IgD-negative memory B cell (primary cell): ENCODE measurements at regions not wholly inside any gene's neighbourhood (a gene's known extent, or its start where the extent isn't known, plus 50 kb on each side); places are given as distances from the start of the nearest gene placed in this dataset.

Experiments
- H3K27ac Mint-ChIP-seq, 3 donors: one replicate each; pipeline ENCODE4 v1.8.0; 2020 to 2022; ENCODE audit warnings: mild to moderate bottlenecking in 3 of 3, mixed read lengths in 3 of 3, moderate library complexity in 1 of 3
- H3K27me3 Mint-ChIP-seq: one replicate; pipeline ENCODE4 v1.8.0; 2021; ENCODE audit warnings: mixed read lengths
- H3K36me3 Mint-ChIP-seq: one replicate; pipeline ENCODE4 v1.8.0; 2020; ENCODE audit warnings: mild to moderate bottlenecking, mixed read lengths
- H3K4me1 Mint-ChIP-seq, 3 donors: one replicate each; pipeline ENCODE4 v1.8.0; 2020 to 2022; ENCODE audit warnings: mixed read lengths in 3 of 3, mild to moderate bottlenecking in 1 of 3
- H3K4me3 Mint-ChIP-seq, 4 donors: one replicate each; pipeline ENCODE4 v1.8.0; 2020 to 2022; ENCODE audit warnings: mild to moderate bottlenecking in 4 of 4, mixed read lengths in 4 of 4, moderate library complexity in 3 of 4
- H3K9me3 Mint-ChIP-seq, 3 donors: one replicate each; pipeline ENCODE4 v1.8.0; 2020 to 2021; ENCODE audit warnings: mixed read lengths in 3 of 3, mild to moderate bottlenecking in 1 of 3

- H3K27ac Mint-ChIP-seq: no peak overlapping the region
- no peaks in the 10 kb centered on the region for H3K27me3 Mint-ChIP-seq
- no peak overlapping the region for H3K4me3 Mint-ChIP-seq
These were observed 506.5 kb upstream of the MKI67 start for GRCh38 chr10:128632694-128633093.

DNA sequence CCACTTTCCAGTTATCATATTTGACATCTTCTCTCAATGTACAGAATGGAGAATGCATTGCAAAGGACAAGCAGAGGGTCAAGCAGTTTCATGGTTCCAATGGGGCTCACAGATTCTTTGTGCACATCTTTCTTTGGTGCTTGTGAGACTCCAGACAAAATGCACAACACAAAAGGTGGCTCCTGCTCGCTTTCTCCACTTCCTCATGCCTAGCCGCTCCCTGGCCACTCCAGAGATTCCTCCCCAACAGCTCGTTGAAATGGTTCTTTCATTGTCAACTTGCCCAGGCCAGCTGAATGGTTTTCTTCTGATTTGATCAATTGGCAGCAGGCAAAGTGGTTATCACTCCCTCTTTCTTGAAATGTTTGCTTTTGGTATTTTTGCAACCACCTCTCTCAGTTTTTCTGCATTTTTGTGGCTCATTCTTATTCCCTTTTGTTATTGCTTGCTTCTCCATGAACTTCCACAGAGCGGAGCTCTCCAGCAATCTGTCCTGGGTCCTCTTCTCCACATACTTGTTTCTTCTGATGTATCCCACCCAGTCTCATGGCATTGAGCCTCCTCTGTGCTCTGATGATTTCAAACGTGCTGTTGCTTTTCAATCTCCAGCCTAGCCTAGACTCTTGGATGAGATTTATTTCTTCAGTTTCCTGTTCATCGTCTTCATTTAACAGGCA lies 507.8 kb upstream of the MKI67 start:
- no peaks in the 10 kb centered on the region for H3K27me3 Mint-ChIP-seq
- no peak overlapping the region for H3K27ac Mint-ChIP-seq
- H3K4me1 Mint-ChIP-seq: no peaks in the 10 kb centered on the region
- H3K9me3 Mint-ChIP-seq: peaks cover 0 to 3% (median 0%) of the 10 kb centered on the region in 3 donors
- H3K4me3 Mint-ChIP-seq: no peak overlapping the region
- no peaks in the 10 kb centered on the region for H3K36me3 Mint-ChIP-seq

More at GRCh38 chr10:128632694-128633093, 506.5 kb upstream of the MKI67 start:
- Mint-ChIP-seq H3K9me3 (peaks cover 0 to 3% (median 0%) of the 10 kb centered on the region in 3 donors), H3K36me3 (no peaks in the 10 kb centered on the region), H3K4me1 (no peaks in the 10 kb centered on the region)

- peaks cover 0 to 5% (median 0%) of the 10 kb centered on the region in 3 donors for H3K9me3 Mint-ChIP-seq
- no peaks in the 10 kb centered on the region for H3K27me3 Mint-ChIP-seq
- no peak overlapping the region for H3K27ac Mint-ChIP-seq
- H3K36me3 Mint-ChIP-seq: no peaks in the 10 kb centered on the region
- no peaks in the 10 kb centered on the region for H3K4me1 Mint-ChIP-seq
- H3K4me3 Mint-ChIP-seq: no peak overlapping the region
These were observed 515.8 kb upstream of the MKI67 start for GRCh38 chr10:128642023-128642422.

GRCh38 chr10:128642502-128642901 lies 516.3 kb upstream of the MKI67 start:
- H3K27me3 Mint-ChIP-seq: no peaks in the 10 kb centered on the region
- H3K4me3 Mint-ChIP-seq: no peak overlapping the region
- no peaks in the 10 kb centered on the region for H3K36me3 Mint-ChIP-seq
- no peak overlapping the region for H3K27ac Mint-ChIP-seq
- H3K4me1 Mint-ChIP-seq: no peaks in the 10 kb centered on the region
- peaks cover 0 to 7% (median 2%) of the 10 kb centered on the region in 3 donors for H3K9me3 Mint-ChIP-seq

DNA sequence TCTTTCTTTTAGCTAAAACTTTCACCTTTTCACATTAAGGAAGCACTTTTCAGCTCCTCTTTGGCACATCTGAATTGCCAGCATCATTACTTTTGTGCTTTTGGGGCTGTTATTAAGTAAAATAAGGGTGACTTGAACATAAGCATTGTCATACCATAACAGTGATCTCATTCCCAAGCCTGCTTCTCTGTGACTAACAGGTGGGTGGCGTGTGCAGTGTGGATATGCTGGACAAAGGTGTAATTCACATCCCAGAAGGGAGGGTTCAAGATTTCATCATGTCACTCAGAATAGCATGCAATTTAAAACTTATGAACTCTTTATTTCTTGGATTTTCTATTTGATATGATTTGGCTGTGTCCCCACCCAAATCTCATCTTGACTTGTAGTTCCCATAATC lies 517.4 kb upstream of the MKI67 start:
- Mint-ChIP-seq H3K4me3 (no peak overlapping the region), H3K36me3 (no peaks in the 10 kb centered on the region), H3K4me1 (no peaks in the 10 kb centered on the region), H3K27ac (no peak overlapping the region), H3K27me3 (no peaks in the 10 kb centered on the region), H3K9me3 (peaks cover 0 to 7% (median 2%) of the 10 kb centered on the region in 3 donors)

DNA sequence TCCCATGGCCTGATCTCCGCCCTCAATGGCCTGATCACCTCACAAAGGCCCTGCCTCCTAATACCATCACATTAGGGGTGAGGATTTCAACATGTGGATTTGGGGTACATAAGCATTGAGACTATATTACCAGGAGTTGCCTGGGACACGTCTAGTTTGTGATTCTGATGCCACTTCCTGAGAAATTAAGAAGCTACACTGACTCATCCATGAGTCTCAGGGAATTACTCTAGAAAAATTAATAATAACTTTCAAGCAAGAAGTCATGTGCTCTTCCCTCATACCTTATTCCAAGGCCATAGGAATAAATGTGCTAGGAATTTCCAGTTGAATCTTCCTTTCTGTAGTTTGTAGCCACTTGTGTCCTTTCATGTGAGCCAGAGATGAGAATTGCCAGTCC lies 519.3 kb upstream of the MKI67 start:
- Mint-ChIP-seq H3K9me3 (peaks cover 0 to 7% (median 2%) of the 10 kb centered on the region in 3 donors), H3K36me3 (no peaks in the 10 kb centered on the region), H3K27ac (no peak overlapping the region), H3K4me3 (no peak overlapping the region), H3K27me3 (no peaks in the 10 kb centered on the region), H3K4me1 (no peaks in the 10 kb centered on the region)

GRCh38 chr10:128646956-128647355 lies 520.7 kb upstream of the MKI67 start:
- Mint-ChIP-seq H3K4me1 (no peaks in the 10 kb centered on the region), H3K27ac (no peak overlapping the region), H3K9me3 (peaks cover 0 to 7% (median 2%) of the 10 kb centered on the region in 3 donors), H3K4me3 (no peak overlapping the region), H3K27me3 (no peaks in the 10 kb centered on the region), H3K36me3 (no peaks in the 10 kb centered on the region)

GRCh38 chr10:128657548-128657947 lies 531.3 kb upstream of the MKI67 start:
- Mint-ChIP-seq H3K36me3 (peaks cover 2% of the 10 kb centered on the region), H3K27me3 (no peaks in the 10 kb centered on the region), H3K4me1 (no peaks in the 10 kb centered on the region), H3K9me3 (peaks cover 0 to 6% (median under 1%) of the 10 kb centered on the region in 3 donors), H3K4me3 (no peak overlapping the region), H3K27ac (no peak overlapping the region)

- Mint-ChIP-seq H3K4me1 (no peaks in the 10 kb centered on the region), H3K36me3 (peaks cover 2% of the 10 kb centered on the region), H3K9me3 (peaks cover 0 to 3% (median 1%) of the 10 kb centered on the region in 3 donors), H3K4me3 (no peak overlapping the region), H3K27ac (no peak overlapping the region), H3K27me3 (no peaks in the 10 kb centered on the region)
These were observed 534.5 kb upstream of the MKI67 start for GRCh38 chr10:128660726-128661125.

GRCh38 chr10:128661404-128662197 lies 535.4 kb upstream of the MKI67 start:
- H3K27ac Mint-ChIP-seq: no peak overlapping the region
- no peaks in the 10 kb centered on the region for H3K4me1 Mint-ChIP-seq
- no peaks in the 10 kb centered on the region for H3K27me3 Mint-ChIP-seq
- H3K36me3 Mint-ChIP-seq: no peaks in the 10 kb centered on the region
- H3K9me3 Mint-ChIP-seq: peaks cover 0 to 3% (median 1%) of the 10 kb centered on the region in 3 donors
- no peak overlapping the region for H3K4me3 Mint-ChIP-seq

DNA sequence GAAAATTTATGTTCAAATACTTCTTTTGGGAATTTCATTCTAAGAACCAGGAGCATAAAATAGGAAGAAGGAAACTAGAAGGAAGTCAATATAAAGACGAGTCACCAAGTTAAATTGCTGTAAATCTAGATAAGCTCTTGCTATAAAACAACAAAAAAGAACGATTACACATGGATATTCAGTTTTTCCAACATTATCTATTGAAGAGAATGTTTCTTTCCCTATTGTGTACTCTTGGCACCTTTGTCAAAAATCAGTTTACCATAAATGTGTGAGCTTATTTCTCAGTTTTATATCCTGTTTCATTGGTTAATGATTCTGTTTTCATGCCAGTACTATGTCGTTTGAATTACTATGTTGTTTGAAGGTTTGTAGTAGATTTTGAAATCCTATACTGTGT lies 536.3 kb upstream of the MKI67 start:
- H3K9me3 Mint-ChIP-seq: peaks cover 0 to 3% (median 3%) of the 10 kb centered on the region in 3 donors
- no peaks in the 10 kb centered on the region for H3K36me3 Mint-ChIP-seq
- H3K27me3 Mint-ChIP-seq: no peaks in the 10 kb centered on the region
- H3K4me1 Mint-ChIP-seq: no peaks in the 10 kb centered on the region
- H3K4me3 Mint-ChIP-seq: no peak overlapping the region
- no peak overlapping the region for H3K27ac Mint-ChIP-seq

DNA sequence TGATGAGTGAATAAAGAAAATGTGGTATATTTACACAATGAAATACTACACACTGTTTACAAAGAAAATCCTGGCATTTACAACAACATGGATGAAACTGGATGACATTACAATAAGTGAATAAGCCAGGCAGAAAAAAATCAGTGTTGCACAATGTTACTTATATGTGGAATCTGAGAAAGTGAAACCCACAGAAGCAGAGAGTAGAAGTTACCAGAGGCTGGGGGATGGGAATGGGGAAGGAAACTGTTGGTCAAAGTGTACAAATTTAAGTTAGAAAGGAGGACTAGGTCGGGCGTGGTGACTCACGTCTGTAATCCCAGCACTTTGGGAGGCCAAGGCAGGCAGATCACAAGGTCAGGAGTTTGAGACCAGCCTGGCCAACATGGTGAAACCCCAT lies 538.5 kb upstream of the MKI67 start:
- H3K9me3 Mint-ChIP-seq: peaks cover 0 to 5% (median 3%) of the 10 kb centered on the region in 3 donors
- H3K36me3 Mint-ChIP-seq: no peaks in the 10 kb centered on the region
- no peaks in the 10 kb centered on the region for H3K27me3 Mint-ChIP-seq
- H3K27ac Mint-ChIP-seq: no peak overlapping the region
- H3K4me3 Mint-ChIP-seq: no peak overlapping the region
- no peaks in the 10 kb centered on the region for H3K4me1 Mint-ChIP-seq

DNA sequence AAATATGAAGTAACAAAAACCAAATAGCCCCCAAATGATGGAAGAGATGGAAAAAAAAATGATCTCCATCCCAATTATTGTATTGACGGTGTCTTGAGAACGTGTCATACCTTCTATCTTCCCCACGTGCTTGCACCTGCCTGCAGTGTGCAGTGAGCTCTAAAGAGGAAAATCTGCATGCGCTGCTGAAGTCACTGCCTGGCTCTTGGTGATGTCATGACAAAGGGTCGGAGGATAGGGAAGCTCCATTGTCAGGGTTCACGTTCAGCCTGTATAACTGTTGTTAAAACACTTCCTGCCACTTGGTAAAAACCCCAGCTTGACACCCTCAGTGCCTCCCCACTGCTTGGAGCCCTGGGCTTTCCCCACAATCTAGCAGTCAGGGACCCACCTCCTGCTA lies 549.2 kb upstream of the MKI67 start:
- no peaks in the 10 kb centered on the region for H3K27me3 Mint-ChIP-seq
- H3K4me1 Mint-ChIP-seq: no peaks in the 10 kb centered on the region
- peaks cover 2% of the 10 kb centered on the region for H3K36me3 Mint-ChIP-seq
- no peak overlapping the region for H3K27ac Mint-ChIP-seq
- peaks cover 0 to 3% (median 1%) of the 10 kb centered on the region in 3 donors for H3K9me3 Mint-ChIP-seq
- H3K4me3 Mint-ChIP-seq: no peak overlapping the region

- no peaks in the 10 kb centered on the region for H3K4me1 Mint-ChIP-seq
- no peak overlapping the region for H3K27ac Mint-ChIP-seq
- peaks cover 0 to 2% (median 1%) of the 10 kb centered on the region in 3 donors for H3K9me3 Mint-ChIP-seq
- no peak overlapping the region for H3K4me3 Mint-ChIP-seq
- H3K36me3 Mint-ChIP-seq: peaks cover 2% of the 10 kb centered on the region
- no peaks in the 10 kb centered on the region for H3K27me3 Mint-ChIP-seq
These were observed 553.9 kb upstream of the MKI67 start for GRCh38 chr10:128680116-128680515.

DNA sequence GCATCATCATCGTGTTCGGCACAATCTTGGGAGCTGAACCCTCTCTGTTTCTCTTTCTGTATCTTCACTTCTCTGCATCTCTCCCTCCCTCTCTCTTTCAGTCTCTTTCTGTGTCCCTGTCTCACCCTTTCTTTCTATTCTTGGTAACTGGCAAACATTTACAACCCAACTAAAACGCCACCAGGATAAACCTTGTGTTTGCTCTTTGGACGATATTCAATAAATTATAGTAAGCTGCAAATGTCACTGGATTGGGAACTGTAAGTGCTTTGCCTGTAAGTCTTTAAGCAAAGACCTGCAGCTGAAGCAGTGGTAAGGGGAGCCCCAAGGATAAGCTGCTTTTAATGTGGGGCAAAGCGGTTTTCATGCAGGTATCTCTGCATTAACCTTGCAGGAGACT lies 558.0 kb upstream of the MKI67 start:
- Mint-ChIP-seq H3K27ac (no peak overlapping the region), H3K36me3 (no peaks in the 10 kb centered on the region), H3K4me3 (no peak overlapping the region), H3K4me1 (peaks cover 0 to 2% (median 0%) of the 10 kb centered on the region in 3 donors), H3K9me3 (peaks cover 0 to 4% (median 3%) of the 10 kb centered on the region in 3 donors), H3K27me3 (no peaks in the 10 kb centered on the region)
